ENCODE measurements at regions not wholly inside any gene's neighbourhood (a gene's known extent, or its start where the extent isn't known, plus 50 kb on each side); places are given as distances from the start of the nearest gene placed in this dataset.

GRCh38 chr20:12327205-12327604 is 409.5 kb downstream of the BTBD3 start:
- Histone ChIP-seq H3K27me3 (ENCODE audit: insufficient read depth, poor library complexity, severe bottlenecking) (no peaks in the 10 kb centered on the region), H3K27ac (replicated peaks) (no peak overlapping the region), H3K4me3 (replicated peaks; ENCODE audit: insufficient read depth, low read length) (no peak overlapping the region)
- TF ChIP-seq REST (IDR thresholded peaks at IDR 0.05; ENCODE audit: insufficient replicate concordance, low read depth) (no peak), POLR2AphosphoS5 (IDR thresholded peaks at IDR 0.05; ENCODE audit: low read depth) (no peak), GABPA (IDR thresholded peaks at IDR 0.05; ENCODE audit: low read depth) (no peak), SPI1 (IDR thresholded peaks at IDR 0.05; ENCODE audit: borderline replicate concordance, low read depth) (no peak), CTCF (IDR thresholded peaks at IDR 0.05; ENCODE audit: insufficient read depth, low read length) (no peak)
- DNase-seq (ENCODE audit: low read depth in 1 of 2, low spot score in 1 of 2), result peak; percentile 1 to 14

GRCh38 chr20:12331236-12331635 is 413.5 kb downstream of the BTBD3 start:
- no peaks in the 10 kb centered on the region for H3K27me3 ChIP-seq (ENCODE audit: insufficient read depth, poor library complexity, severe bottlenecking)
- no peak for DNase-seq (ENCODE audit: low read depth in 1 of 2, low spot score in 1 of 2)
- TF ChIP-seq CTCF (IDR thresholded peaks at IDR 0.05; ENCODE audit: insufficient read depth, low read length) (no peak), SPI1 (IDR thresholded peaks at IDR 0.05; ENCODE audit: borderline replicate concordance, low read depth) (no peak), GABPA (IDR thresholded peaks at IDR 0.05; ENCODE audit: low read depth) (no peak), REST (IDR thresholded peaks at IDR 0.05; ENCODE audit: insufficient replicate concordance, low read depth) (no peak), POLR2AphosphoS5 (IDR thresholded peaks at IDR 0.05; ENCODE audit: low read depth) (no peak)
- H3K4me3 ChIP-seq (replicated peaks; ENCODE audit: insufficient read depth, low read length), result no peak overlapping the region
- no peak overlapping the region for H3K27ac ChIP-seq (replicated peaks)

- Histone ChIP-seq H3K27me3 (ENCODE audit: insufficient read depth, poor library complexity, severe bottlenecking) (no peaks in the 10 kb centered on the region), H3K27ac (replicated peaks) (no peak overlapping the region), H3K4me3 (replicated peaks; ENCODE audit: insufficient read depth, low read length) (no peak overlapping the region)
- no peak for DNase-seq (ENCODE audit: low read depth in 1 of 2, low spot score in 1 of 2)
- TF ChIP-seq SPI1 (IDR thresholded peaks at IDR 0.05; ENCODE audit: borderline replicate concordance, low read depth), result no peak
- no peak for TF ChIP-seq GABPA (IDR thresholded peaks at IDR 0.05; ENCODE audit: low read depth)
- no peak for TF ChIP-seq CTCF (IDR thresholded peaks at IDR 0.05; ENCODE audit: insufficient read depth, low read length)
- no peak for TF ChIP-seq REST (IDR thresholded peaks at IDR 0.05; ENCODE audit: insufficient replicate concordance, low read depth)
- TF ChIP-seq POLR2AphosphoS5 (IDR thresholded peaks at IDR 0.05; ENCODE audit: low read depth), result no peak
These were observed 419.9 kb downstream of the BTBD3 start for GRCh38 chr20:12337601-12338000.

Measured in HL-60 (cell line).